EH (cell line): ENCODE measurements at regions not wholly inside any gene's neighbourhood (a gene's known extent, or its start where the extent isn't known, plus 50 kb on each side); places are given as distances from the start of the nearest gene placed in this dataset.

Source experiments
- DNase-seq: peaks from one replicate; pipeline ENCODE4 v3.0.0-alpha.2; 2015; ENCODE audit warnings: low read depth

DNA sequence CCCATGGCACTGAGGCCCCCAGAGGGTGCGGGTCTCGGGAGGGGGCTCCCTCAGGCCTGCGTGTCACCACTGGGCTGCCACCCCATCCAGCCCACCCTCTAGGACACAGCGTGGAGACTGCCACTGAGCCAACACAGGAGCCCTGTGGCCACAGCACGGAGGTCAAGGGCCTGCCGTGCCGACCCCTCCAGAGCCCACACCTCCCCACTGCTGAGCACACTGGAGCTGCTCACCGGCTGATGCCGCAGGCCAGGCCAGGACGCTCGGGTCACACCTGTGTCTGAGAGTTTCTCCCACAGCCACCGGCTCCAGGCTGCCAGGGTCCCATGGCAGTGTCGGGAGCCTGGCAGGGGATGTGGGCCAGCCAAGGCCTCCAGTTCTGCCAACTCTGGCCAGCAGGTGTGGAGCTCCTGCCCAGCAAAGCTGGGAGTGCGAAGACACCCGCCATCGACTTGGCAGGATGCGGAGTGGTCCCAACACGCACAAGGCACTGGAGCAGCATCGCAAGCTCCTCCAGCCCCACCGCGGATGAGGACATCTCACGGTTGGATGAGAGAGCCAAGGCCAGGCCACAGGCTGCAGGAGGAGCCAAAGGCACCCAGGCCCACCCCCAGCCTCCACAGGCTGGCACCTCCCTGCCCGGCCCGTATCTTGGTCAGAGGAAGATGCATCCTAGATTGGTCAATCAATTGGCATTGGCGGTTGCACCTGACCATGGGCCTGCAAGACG lies 187.1 kb downstream of the BRD1 start:
- DNase-seq = no peak

- no peak for DNase-seq
Measured at GRCh38 chr22:49639956-49640355, 187.7 kb downstream of the BRD1 start.

- DNase-seq = no peak
Measured at GRCh38 chr22:49638788-49639187, 188.9 kb downstream of the BRD1 start.

DNA sequence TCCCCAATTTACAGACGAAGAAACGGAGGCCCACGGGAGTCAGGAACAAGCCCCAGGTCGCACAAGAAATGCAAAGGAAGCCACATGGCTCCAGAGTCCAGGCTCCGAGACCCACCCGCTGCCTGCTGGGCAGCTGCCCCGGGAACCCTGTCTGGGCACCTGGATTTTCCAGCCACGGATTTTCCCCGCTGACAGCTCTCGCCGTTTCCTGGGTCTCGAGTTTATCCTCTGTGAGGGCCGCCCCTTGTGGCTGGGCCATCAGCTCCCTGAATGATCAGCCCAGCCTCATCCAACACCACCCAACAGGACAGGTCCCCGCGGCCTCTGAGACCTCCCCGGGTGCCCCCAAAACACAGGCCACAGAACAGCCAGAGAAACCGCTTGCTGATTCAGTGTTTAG lies 189.7 kb downstream of the BRD1 start:
- DNase-seq = no peak

DNA sequence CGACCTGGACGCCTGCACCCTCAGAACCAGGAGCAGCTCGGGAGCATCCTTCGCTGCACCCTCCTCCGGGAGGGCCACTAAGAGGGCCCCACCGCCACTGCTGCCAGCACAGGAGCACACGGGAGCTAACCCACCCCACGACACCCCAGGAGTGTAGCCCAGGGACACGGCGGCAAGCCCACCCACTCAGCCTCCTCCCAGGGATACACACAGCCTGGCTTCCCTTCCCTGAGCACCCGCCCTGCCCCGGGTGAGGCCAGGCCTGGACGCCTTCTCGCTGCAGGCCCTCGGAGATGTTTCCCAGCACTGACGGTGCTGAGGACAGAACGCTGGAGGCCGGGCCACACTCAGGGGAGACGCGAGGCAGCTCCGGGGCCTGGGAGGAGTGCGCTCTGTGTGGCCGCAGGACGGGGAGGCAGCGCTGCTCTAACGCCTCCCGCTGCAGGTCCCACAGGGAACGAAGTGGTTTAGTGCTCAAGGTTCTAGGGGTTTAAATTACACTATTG lies 190.4 kb downstream of the BRD1 start:
- no peak for DNase-seq

- no peak for DNase-seq
Measured at GRCh38 chr22:49636649-49637048, 191.0 kb downstream of the BRD1 start.

- no peak for DNase-seq
Measured at GRCh38 chr22:49636214-49636613, 191.5 kb downstream of the BRD1 start.

GRCh38 chr22:49634006-49634772 lies 193.5 kb downstream of the BRD1 start:
- no peak for DNase-seq

DNA sequence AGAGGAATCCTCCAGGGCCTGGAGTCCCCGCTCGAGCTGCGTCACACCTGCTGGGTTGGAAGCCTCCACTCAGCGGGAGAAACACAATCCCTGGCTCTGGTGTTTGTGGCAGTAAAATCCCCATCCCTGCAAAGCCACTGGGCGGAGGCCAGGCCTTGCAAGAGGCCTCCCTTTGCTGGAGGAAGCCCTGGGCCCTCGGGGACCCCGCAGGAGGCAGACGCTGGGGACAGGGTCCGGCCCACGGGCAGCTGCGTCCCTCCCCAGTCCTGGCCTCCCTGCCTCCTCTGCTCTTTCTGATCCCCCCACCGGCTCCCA lies 194.7 kb downstream of the BRD1 start:
- DNase-seq = no peak

DNA sequence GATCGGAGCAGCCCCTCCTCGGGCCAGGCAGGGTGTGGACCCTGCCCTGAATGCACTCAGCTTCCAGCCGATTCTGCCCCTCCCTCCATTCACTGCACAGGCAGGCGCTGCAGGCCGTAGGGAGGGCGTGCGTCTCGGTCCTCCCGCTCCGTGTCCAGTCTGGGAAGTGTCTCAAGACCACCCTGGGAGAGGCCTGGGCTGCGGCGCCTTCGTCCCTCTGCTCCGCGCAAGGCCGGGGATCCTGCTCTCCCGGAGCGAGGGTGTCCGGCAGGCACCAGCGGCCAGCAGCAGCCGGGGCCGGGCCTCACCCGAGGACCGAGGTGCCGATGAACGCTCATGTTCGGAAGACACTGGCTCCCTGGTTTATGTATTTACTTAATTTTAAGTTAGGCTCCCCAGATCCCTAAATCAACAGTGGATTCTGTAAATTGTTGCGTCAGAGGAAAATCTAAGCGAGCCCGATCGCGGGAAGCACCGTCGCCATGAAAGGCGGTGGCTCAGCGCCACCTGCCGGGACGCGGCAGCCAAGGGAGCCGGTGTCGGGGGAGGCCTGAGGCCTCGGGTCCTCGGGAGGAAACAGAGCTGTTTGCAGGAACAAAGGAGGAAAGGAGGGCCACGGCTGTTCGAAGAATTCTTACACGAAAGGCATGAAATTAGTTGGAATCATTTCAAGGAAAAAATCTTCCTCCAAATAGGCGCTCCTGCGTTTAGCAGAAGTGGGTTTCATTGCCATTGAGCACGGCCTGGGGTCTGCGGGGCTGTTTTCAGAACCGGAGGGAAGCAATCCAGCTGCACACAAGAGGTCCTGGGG lies 195.3 kb downstream of the BRD1 start:
- no peak for DNase-seq

DNA sequence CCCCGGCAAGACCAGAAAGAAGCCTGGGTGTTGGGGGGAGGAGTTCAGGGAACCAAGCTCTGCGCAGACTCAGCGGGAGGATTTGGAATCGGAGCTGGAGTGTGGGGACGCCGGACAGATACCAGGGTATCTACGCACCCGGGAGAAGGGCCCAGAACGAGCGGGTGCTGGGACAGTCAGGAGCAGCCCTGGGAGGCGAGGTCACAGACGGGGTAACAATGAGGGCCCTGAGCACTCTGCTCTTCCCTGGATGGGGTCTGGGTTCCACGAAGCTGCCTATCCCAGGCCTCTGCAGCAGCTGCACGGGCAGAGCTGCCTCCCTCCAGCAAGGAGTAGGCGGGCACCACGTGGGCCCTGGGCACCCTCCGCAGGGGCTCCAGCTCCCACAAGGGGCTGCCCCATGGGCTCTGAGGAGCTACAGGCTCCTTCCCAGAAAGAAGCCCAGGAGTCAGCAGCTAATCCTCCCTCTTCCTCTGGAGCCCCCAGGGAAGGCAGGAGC lies 197.2 kb downstream of the BRD1 start:
- no peak for DNase-seq

DNA sequence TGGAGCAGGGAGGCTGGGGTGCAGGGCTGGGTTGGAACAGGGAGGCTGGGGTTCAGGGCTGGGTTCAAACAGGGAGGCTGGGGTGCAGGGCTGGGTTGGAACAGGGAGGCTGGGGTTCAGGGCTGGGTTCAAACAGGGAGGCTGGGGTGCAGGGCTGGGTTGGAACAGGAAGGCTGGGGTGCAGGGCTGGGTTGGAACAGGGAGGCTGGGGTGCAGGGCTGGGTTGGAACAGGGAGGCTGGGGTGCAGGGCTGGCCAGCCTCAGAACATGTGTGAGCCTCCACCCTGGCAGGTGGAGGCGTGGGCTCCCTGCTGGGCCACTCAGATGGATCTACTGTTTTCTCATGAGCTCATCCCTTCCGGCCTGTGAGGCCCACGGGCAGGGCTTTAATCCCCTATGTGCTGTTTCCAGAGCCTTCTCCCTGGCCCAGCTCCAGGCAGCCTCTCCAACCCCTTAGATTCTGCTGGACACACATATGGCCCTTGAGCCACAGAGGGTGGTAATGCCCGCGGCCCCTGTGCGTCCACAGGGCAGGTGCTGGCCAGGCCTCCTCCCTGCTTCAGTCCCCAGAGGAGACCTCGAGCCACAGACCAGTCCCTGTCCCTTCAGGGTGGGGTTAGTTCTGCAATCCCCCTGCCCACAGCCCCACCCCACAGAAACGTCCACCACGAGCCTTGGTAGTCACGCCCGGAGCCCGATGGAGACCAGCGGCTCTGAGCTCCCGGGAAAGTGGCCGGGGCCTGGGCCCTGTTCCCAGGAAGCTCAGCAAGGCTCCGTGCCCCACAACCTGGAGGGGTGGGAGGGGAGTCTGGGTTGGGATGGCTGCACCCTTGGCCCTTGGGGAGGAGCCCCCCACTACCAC lies 197.9 kb downstream of the BRD1 start:
- DNase-seq = no peak

- no peak for DNase-seq
Measured at GRCh38 chr22:49629261-49629570, 198.5 kb downstream of the BRD1 start.

DNA sequence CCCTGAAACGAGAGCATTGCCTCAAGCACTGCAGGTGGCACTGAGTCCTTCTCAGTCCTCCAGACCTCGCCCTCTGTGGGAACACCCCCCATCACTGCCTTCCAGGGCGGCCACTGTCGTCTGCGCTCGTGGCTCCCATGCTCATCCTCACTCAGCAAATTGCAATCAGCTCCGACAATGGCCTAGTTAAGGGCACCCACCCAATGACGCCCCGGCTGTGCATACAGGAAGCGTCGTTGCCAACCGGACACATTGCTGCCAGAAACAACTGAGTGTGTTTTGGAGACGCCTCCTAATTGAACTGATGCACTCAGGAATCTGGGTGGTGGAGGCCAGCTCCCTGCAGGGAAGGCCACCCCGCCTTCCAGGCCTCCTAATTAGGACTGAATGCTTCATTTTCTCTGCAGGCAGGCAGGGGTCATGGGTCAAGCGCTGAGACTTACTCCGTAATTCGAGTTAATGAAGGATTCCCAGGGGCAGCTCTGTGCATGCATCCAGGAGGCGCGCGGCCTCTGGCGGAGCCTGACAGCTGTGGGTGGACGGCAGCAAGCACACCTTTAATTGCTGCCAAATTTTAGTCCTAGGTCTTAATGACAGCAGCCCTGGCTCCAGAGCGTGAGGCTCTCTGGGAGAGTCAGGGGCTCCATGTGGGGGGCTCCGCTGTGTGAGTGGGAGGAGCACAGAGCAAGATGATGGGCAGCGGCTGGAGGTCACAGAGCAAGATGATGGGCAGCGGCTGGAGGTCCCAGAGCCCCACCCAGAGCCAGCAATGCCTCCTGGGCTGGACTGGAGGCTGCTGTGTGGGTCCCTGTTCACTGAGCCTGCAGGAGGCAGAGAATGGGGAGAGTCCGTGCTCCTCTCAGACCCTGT lies 199.0 kb downstream of the BRD1 start:
- DNase-seq = no peak

DNA sequence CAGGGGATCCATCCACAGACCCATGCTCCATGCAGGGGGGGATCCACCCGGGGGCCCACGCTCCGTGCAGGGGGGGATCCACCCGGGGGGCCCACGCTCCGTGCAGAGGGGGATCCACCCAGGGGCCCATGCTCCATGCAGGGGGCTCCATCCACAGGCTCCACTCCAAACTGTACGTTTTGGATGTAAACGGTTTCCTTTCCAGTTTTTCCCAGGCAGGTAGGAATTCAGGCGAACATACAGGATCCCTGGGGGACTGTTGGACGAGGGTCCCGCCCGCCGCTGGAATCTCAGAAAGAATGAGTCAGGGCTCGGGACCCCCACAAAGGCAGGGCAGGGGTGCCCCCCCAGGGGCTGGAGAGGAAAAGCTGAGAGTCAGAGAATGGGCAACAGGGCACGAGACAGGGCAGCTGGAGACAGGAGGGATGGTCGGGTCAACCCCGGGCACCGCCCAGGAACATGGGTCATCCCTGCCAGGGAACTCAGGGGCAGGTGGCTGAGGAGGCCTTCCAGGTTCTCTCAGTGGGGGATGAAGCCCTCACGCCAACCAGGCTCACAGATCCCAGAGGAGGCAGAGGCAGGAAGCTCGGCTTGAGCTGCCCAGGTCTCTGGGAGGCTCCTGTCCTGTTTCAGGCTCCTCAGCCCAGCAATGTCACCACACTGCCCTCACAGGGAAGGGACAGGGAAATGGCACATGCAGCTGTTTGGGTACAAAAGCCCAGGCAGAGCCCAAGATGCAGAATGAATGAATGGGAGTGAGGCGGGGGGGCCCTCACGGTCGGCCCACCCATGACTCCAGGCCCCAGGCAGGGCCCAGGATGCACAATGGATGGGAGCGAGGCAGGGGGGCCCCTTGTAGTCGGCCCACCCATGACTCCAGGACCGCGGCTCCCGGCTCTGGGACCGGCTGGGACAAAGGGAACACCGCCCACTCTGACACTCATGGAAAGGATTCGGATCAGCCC lies 200.2 kb downstream of the BRD1 start:
- DNase-seq = no peak

DNA sequence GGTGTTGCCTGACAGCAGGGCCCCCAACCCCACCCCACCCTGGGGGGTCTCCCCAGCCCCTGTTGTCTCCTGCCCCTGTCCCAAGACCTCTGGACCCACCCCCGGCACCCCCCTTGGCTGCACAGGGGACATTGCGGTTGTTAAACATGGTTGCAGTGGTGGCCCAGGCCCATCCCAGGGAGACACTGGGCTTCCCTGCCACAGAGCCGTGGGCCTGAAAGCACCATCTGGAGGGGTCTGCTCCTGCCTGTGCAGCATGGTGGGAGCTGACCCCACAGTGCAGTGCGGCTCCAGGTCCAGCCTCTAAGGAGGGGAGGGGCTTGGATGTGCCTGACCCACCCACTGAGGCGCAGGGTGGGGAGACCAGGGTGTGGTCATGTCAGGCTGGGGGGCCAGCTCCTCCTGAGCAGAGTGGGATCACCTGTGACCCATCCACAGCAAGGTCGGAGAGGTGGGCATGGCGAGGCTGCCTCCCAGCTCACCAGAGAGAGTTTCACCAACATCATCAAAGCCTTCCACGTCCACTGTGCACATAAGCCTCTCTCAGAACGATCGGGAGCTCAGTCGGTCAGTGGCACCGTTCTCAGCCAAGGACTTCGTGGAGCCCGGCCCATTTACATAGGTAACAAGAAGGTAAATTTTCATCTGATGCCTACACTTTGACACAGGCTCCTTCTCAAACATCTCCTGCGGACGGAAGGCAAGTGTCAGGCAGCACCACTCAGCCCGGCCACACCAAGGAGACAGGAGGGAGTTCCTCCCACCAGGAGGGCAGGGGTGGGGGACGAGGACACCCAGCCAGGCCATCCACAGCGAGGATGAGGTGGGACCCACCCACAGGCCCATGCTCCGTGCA lies 201.1 kb downstream of the BRD1 start:
- no peak for DNase-seq

GRCh38 chr22:49624421-49625177 lies 203.1 kb downstream of the BRD1 start:
- no peak for DNase-seq

GRCh38 chr22:49623715-49624114 lies 204.0 kb downstream of the BRD1 start:
- DNase-seq = no peak
